ENCODE measurements at regions not wholly inside any gene's neighbourhood (a gene's known extent, or its start where the extent isn't known, plus 50 kb on each side); places are given as distances from the start of the nearest gene placed in this dataset.
"Not testable (repeated sequence)": the region's sequence is repeated elsewhere in the genome, so short reads cannot be mapped to it uniquely, and the experiment has no call there.

DNA sequence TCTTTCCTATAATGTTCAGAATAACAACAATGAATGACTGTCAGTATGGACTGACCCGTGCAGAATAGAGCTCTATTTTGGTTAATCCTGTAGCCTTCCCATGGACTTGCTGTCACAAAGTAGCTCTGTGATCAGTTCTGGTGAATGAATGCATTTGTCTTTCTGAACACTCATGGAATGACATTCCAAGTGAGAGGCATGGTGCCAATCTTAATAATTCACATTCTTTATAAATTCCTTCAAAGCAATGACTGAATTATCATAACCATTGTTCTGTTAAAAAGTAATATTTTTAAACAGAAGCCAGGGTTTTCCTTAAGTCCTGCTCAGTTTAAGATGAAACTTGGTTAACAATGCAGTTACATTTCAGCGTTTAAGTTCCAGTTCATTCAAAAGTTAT is 360.5 kb downstream of the ICE1 start:
- DNase-seq, result no peak

DNA sequence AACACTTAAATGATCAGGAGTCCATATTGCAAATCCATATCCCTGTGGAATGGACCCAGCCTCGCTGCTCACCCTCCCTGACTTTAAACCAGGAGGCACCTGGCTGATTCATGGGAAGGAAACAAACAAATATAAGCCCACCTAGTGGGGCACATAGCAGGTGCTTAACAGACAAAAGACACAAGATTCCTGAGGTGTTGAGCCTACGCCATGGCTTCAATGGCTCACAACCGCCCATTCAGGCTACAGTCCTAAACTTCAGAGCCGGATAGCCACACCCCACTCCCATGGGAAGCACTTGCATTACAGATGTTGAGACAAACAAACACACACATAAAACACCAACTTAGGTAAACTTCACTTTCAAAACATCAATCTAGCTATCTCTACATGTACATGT is 359.9 kb downstream of the ICE1 start:
- DNase-seq, result no peak

DNA sequence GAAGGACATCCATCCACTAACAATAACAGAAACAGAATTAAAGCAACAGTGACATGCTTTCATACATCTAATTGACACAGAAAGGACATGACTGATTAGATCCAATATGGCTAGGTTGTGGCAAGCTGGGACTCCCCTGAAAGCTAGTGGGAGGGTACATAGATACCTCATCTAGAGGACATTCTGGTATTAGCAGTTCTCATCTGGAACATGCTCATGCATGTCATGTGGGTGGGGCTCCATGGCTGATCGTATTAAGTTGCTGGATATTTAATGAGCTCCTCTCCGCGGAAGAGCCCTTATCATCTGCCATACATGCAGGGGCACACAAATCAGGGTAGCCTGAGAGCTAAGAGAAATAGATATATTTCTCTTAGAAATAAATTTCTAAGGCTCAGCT is 358.9 kb downstream of the ICE1 start:
- no peak for DNase-seq

DNA sequence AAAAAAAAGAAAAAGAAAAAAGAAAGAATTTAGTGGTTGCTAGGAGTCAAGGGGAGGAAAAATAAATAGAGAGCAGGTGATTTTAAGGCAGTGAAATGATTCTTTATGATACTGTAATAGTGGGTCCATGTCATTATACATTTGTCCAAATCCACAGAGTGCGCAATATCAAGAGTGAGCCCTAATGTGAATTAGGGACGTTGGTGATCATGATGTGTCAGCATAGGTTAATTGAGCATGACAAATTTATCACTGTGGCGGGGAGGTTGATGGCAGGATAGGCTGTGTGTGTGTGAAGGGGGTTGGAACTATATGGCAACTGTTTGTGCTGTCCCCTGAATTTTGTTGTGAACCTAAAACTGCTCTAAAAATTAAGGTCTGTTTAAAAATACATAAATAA is 357.8 kb downstream of the ICE1 start:
- DNase-seq, result no peak

DNA sequence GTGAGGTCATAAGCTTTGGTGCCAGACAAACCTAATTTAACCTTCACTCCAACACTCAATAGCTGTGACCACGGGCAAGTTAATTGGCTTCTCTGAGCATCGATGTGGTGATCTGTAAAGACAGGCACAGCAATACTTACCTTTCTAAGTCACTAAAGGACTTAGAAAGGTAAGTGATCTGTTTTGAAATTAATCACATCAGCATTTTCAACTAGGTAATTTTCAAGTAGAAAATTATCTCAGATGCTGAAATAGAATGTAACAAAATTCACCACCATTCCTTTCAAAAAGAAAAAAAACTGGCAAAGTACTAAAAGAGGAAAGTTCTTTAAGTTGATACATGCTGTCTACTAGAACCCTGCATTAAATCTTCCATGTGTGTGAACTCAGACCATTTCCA is 354.5 kb downstream of the ICE1 start:
- no peak for DNase-seq

DNA sequence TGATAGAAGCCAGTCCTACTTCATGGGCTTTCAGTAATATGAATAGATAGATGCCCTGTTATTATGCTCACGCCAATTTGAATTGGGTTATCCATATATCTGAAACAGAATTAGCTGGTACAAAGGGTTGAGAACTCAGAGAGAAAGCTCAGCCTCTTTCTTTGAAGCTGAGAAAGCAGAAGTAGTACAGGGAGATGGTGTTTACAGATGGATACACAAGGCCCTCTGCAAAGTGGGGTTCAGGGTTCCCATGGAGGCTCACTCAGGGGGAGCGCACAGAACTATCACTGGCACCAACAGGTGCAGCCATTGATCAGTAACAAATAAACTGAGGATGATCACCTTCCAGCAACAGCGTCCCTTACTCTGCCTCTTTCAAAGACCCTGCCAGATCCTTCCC is 349.7 kb downstream of the ICE1 start:
- DNase-seq, result no peak

DNA sequence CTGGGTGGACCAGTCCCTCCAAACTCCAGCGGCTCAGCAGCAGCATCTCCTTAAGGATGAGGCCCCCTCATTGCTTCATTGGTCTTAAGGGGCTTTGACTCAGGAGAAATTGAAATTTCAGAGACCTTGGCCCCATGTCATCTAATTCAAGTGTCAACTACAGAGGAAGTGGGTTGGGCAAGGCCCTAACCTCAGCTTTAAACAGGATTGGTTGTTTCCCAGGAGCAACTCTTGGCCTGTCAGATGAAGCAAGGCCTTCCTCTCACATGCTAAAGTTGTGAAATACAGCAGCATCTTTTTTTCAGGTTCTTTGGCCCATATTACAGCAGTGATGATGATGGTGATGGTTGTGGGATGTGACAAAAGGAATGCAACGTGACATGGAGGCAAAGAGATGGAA is 348.3 kb downstream of the ICE1 start:
- no peak for DNase-seq

DNA sequence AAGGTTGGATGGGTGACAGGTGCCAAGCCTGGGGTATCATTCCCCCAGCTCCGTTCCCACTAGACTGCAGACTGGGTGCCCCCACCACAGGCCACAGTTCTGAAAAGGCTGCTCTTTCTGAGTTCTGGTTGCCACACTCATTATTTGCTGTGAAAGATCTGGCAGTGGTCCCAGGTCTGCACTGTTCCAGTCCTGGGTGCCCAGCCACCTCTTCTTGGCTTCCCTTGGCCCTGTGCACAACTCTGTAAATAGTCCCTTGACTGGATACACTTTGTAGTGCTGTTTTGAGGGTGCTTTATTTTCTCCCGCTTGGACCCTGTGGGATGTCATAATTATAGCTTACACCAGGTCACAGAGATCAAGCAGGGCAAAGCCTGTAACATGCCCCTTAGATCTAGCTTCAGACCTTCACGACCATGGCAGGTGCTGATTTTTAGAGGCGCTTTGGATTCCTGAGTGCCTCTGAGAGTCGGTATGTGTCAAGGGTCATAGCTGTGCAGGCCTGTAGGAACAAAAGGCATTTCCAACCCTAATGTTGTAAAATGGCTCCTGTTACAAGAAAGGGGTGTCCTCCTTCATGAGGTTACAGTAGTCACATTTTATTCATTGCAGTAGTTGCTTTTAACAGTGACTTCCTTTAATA is 344.9 kb downstream of the ICE1 start:
- no peak for DNase-seq

DNA sequence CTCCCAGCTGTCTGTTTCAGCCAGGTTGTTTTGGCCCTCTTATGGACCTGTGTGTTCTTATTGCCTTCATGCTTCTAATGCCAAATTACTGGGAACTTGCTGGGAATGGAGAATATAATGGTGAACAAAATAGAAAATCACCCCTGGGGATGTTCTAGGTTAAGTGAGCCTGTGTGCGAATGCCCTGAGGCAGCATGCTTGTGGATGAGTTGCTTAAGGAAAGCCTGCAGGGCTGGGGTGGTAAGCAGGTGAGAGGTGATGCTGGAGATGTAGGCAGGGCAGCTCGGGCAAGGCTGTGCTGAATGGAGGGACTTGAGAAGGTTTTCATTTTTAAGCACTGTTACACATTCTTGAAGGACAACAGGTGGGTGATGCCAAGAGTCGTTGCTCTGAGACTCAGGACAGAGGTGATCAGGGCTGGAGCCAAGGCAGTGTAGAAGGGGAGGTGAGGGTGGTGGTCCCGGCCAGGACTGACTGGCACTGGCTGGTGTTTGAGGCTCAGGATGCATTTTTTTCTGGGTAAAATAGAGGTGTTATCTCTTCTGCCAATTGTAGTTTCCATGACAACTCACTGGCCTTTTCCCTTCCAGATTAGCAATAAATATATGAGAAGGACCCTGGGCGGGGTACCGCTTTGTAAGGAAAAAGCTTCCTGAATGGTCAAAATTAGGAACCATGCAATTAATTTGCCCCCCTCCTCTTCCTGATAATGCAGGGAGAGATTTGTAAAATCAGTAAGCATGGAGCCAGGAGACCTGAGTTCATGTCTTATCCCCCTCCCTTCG is 342.8 kb downstream of the ICE1 start:
- no peak for DNase-seq

DNA sequence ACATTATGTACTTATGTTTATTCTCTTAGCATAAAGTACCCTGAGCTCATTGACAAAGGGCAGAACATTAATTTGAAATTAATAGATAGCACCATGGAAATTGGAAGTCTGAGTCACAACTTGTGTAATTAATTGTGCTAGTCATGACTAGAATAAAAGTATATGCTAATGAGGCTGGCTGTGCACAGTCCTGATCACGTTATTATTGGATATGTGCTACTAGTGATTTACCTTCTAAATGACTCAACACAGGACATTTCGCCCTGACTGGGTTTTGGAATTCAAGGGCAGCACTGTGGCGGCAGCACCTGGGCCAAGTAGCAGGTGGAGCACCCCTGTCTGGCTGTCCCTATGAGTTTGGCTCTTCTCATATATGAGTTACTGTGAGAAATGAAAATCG is 341.8 kb downstream of the ICE1 start:
- no peak for DNase-seq

DNA sequence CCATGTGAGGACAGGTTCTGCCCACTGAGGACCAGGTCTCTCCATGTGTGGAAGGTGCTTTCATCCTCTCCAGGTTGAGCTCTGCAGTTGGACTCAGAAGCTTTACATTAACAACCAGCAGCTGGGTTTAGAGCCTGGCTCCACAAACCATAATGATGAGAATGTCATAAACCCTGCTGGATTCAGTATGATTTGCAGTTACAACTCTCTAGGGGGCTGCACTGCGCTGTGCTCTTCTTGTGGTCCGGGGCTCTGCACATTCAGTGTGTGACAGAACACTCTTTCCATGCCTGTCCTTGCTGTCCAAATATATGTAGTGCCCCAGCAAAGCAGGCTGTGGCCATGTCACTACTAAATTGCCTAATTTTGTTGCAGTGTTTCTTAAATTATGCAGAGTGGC is 334.3 kb downstream of the ICE1 start:
- no peak for DNase-seq

DNA sequence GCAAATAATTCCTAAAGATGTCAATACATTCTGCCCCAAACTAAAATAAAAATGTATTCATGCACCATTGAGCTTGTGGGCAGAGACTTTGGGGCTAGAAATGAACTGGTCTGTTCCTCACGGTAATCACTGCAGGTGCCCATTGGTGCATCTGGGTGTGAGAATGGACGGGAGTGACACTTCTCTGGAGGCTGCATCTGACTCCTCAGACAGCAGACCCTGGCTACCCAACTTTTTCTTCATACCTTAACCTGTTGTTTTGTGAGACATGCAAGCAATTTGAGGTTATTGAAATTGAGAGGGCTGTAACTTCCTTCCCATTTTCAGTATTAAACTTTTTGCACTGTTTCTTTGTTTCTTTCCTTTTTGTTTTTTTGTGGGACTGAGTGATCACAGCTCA is 333.4 kb downstream of the ICE1 start:
- no peak for DNase-seq

DNA sequence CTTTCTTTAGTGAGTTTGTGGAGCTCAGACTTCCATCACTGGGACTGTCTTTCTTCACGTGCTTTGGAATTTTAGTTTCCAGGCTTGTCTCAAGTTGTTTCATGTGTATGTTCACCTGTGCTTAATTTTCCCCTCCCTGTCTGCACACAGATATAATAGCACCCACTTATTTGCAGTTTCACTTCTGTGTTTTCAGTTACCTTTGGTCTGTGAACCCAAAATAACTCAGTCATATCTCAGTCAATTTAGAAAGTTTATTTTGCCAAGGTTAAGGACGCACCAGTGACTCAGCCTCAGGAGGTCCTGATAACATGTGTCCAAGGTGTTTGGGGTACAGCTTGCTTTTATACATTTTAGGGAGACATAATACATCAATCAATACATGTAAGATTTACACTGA is 330.4 kb downstream of the ICE1 start:
- no peak for DNase-seq

DNA sequence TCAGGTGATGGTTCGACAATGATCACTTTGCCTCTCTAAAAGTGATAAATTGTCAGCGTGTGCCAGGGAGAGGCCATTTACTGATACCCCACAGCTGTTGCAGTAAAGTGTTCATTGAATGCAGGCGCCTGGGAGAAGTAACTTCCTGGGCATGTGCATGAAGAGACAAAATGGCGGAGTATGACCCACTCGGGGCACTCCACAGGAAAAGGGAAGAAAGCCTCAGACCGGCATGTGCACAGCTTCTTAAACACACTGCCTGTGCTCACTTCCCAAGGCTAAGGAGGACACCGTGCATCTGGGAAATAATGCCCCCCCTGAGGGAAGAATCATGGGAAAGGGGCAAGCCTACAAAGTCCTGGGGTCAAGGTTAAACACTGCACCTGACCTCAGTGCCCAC is 329.5 kb downstream of the ICE1 start:
- DNase-seq, result no peak

DNA sequence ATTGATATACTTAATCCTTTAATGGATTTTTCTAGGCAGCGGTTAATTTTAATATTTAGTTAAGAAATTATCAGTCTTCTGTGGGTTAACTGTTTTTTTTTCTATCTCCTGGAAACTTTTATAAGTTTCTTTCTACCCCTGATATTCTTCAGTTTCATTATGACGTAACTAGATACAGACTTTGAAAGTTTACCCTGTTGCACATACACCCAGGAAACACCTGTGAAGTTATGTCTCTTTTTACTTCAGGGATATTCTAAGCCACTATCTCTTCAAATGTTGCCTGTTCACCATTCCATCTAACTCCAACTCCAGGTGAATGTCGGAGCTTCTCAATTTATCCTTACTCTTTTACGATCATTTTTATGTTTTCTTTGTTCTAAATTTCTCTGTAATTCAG is 329.0 kb downstream of the ICE1 start:
- no peak for DNase-seq

DNA sequence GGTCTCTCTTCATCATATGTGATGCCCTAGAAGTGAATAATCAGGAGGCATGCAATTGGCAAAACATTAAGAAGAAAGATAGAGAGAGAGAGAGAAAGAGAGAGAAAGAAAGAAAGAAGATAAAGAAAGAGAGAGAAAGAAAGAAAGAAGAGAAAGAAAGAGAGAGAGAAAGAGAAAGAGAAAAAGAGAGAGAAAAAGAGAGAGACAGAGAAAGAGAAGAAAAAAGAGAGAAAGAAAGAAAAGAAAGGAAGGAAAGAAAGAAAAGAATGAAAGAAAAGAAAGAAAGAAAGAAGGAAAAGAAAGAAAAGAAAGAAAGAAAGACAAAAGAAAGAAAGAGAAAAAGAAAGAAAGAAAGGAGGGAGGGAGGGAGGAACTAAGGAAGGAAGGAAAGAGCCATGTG is 318.9 kb downstream of the ICE1 start:
- DNase-seq, result no peak

DNA sequence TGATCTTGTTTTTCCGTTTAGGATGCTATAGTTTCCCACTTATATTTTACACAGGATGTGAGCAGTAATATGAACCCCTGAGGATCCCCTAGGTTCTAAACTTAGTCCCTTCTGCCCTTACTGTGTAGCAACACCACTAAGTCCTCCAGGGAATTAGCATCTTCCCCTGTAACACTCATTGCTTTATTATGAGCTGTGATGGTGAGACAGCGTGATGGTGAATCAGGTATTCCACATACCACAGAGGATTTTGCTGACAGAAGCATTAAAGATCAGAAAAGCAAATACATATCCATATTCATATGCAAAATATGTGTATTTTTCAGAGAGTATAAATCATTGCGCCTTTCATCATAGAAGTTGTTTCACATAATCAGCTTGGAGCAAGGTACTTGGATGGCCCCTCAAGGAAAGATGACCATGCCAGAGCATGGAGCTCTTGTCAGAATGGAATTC is 317.0 kb downstream of the ICE1 start:
- no peak for DNase-seq

DNA sequence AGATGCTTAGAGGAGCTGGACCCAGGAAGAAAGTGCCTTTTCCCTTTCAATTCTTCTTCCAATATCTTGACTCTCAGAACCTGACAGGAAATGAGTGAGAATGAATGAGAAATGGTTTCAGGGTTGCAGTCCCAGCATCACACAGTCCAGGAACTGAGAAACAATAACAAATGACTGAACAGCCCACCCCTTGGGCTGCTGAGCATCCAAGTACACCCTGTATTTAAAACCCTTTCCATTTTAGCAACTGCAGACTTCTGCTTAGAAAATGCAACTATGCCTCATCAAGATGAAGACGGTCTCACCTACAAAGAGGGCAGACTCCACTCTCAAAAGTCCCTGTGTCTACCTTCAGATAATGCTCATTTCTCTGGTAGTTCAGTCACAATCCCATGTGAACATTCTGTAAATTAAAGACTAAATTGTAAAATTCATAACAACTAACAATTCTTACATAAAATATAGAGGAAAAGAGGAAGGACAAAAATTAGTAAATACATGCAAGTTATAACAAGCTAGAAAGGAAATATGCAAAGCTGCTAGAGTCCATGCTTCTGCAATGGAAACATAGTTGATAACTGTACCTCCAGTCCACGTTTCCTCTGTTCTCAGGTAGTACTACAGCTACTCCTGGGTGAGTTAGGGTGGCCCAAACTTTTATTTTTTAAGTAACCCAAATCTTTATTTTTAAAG is 316.5 kb downstream of the ICE1 start:
- DNase-seq, result no peak

DNA sequence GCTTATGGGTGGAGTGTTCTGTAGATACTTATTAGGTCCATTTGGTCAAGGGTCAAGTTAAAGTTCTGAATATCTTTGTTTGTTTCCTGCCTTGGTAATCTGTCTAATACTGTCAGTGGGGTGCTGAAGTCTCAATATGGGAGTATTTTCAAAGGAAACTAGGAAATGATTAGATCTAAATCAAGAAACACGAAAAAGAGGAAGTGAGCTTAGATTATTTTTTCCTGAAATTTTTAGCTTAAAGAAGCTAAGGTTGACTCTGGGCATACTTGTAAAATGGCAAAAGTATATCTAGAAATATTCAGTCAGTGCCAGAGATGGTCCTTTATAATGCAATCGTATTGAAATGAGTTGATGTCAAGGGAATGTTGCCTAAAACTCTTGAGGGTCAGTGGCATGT is 313.5 kb downstream of the ICE1 start:
- DNase-seq, result no peak

DNA sequence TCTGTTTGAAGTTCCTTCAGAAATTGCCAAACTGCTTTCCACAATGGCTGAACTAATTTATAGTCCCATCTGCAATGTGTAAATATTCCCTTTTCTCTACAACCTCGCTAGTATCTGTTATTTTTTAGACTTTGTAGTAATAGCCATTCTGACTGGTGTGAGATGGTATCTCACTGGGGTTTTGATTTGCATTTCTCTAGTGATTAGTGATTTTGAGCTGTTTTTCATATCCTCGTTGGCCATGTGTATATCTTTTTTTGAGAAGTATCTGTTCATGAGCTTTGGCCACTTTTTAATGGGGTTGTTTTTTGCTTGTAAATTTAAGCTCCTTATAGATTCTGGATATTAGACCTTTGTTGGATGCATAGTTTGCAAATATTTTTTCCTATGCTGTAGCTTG is 310.6 kb downstream of the ICE1 start:
- not testable (repeated sequence) for DNase-seq

DNA sequence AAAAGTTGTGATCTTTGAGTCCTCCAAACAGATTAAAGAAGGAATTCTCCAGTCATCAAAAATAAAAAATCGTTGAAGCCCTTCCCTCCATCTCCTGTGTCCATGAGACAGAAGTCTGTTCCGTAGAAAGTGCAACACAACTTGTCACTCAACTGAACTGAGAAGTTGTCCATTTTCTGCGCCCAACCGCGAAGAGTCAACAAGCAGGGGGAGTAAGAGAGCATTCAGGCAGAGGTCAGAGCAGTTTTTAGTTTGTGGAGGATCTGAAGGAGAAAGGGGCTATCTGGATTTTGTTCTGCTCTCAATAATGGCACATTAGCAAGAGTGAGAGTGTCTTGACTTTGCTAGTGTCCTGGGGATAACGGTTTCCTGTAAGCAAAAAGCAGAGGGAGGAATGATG is 303.9 kb downstream of the ICE1 start:
- DNase-seq, result no peak

DNA sequence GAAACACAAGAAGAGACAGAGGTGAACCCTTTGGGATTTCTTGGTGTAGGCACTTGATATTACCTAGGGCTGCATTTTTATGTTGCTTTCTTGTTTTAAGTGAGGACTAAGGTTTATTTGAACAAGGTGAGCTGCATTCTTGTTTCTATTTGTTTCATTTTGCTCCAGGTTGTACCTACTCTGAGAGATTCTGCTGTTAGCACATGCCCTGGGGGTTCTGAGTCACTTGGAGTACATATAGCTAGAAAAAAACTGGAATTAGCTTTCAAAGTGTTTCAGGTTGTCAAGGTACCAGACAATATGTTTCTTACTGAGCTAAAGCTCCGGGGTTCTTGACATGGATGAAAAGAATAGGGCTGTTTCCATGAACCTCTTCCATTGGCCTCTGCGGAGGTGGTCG is 299.4 kb downstream of the ICE1 start:
- DNase-seq, result no peak

DNA sequence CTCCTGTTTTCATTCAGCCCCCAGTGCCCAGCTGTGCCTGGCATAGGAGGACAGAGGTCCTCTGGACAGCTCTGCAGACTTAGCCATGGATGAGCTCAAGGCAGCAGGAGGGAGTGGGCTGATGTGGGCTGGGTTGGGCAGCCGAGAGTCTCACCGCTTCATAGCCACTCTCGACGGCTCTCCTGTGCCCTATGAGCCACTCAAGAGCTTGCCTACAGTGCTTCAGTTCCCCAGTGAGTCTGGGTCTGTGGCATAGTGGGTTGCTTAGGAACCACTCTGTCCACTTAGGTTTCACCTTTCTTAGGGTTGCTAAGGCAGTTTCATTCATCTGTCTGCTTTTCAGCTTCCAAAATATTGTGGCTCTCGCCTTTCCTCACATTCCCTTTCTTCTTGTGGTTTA is 296.8 kb downstream of the ICE1 start:
- DNase-seq, result no peak

DNA sequence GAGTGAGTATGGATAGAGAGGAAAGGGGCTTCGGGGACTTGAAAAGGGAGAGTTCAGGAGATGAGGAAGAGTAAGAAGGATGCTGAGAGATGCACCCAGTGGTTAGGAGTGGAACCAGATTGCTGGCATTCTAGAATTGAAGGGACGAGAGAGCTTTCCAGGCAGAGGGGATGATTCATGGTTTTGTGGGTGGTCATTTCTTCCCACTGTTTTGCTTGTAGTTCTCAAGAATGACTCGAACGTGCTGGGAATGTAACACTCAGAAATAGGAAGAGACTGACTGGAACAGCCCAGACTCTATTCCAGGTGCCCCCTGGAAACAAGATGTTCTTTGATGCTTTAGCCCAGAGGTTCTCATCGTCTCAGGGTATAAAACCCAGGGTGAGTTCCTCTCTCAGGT is 294.2 kb downstream of the ICE1 start:
- DNase-seq, result no peak
